Medulla oblongata (tissue), 1 donor: ENCODE measurements at regions not wholly inside any gene's neighbourhood (a gene's known extent, or its start where the extent isn't known, plus 50 kb on each side); places are given as distances from the start of the nearest gene placed in this dataset.
A peak's percentile ranks its signal among the peaks of the same experiment; 100 is the strongest.

Experiments used
- DNase-seq: peaks from one replicate; pipeline ENCODE4 v3.0.0-alpha.2; 2015; ENCODE audit errors: extremely low spot score

GRCh38 chr3:99211309-99211708 is 309.8 kb upstream of the DCBLD2 start:
- DNase-seq = no peak

- no peak for DNase-seq
These were observed 297.5 kb upstream of the DCBLD2 start for GRCh38 chr3:99199021-99199420.

- no peak for DNase-seq
These were observed 289.7 kb upstream of the DCBLD2 start for GRCh38 chr3:99191186-99191585.

- no peak for DNase-seq
These were observed 287.4 kb upstream of the DCBLD2 start for GRCh38 chr3:99188936-99189335.

- DNase-seq = no peak
These were observed 284.5 kb upstream of the DCBLD2 start for GRCh38 chr3:99186016-99186415.

- no peak for DNase-seq
These were observed 274.9 kb upstream of the DCBLD2 start for GRCh38 chr3:99176169-99176964.

- no peak for DNase-seq
These were observed 273.8 kb upstream of the DCBLD2 start for GRCh38 chr3:99175276-99175812.

- peak; percentile 46 for DNase-seq
These were observed 271.5 kb upstream of the DCBLD2 start for GRCh38 chr3:99172736-99173657.

- no peak for DNase-seq
These were observed 270.3 kb upstream of the DCBLD2 start for GRCh38 chr3:99171800-99172199.

- no peak for DNase-seq
These were observed 269.5 kb upstream of the DCBLD2 start for GRCh38 chr3:99170867-99171517.

- DNase-seq = no peak
These were observed 265.6 kb upstream of the DCBLD2 start for GRCh38 chr3:99167071-99167470.

- no peak for DNase-seq
These were observed 261.8 kb upstream of the DCBLD2 start for GRCh38 chr3:99163314-99163713.

- DNase-seq = no peak
These were observed 257.8 kb upstream of the DCBLD2 start for GRCh38 chr3:99159220-99159762.

- DNase-seq = no peak
These were observed 243.5 kb upstream of the DCBLD2 start for GRCh38 chr3:99145031-99145430.

GRCh38 chr3:99143493-99143892 is 242.0 kb upstream of the DCBLD2 start:
- no peak for DNase-seq

- no peak for DNase-seq
These were observed 233.5 kb upstream of the DCBLD2 start for GRCh38 chr3:99134986-99135385.

- no peak for DNase-seq
These were observed 230.4 kb upstream of the DCBLD2 start for GRCh38 chr3:99131876-99132275.

- DNase-seq = no peak
These were observed 227.4 kb upstream of the DCBLD2 start for GRCh38 chr3:99128725-99129505.

- no peak for DNase-seq
These were observed 226.7 kb upstream of the DCBLD2 start for GRCh38 chr3:99128235-99128634.

GRCh38 chr3:99126316-99126715 is 224.8 kb upstream of the DCBLD2 start:
- DNase-seq = no peak

GRCh38 chr3:99119385-99119784 is 217.9 kb upstream of the DCBLD2 start:
- DNase-seq = no peak
